A549 (cell line): ENCODE measurements at regions not wholly inside any gene's neighbourhood (a gene's known extent, or its start where the extent isn't known, plus 50 kb on each side); places are given as distances from the start of the nearest gene placed in this dataset.
"Not testable (repeated sequence)": the region's sequence is repeated elsewhere in the genome, so short reads cannot be mapped to it uniquely, and the experiment has no call there.

Experiments used
- ATAC-seq, 2 experiments: fragments of 200-7000 bp in 1 of 2; fragments of >200 bp in 1 of 2; cut with Nextera tagmentation in 1 of 2; cut with Tn5 transposase in 1 of 2; 3 replicates each; pipeline versions ENCODE4 v1.8.0 to v1.9.1; 2018 to 2020; ENCODE audit warnings: mild to moderate bottlenecking in 1 of 2, moderate library complexity in 1 of 2
- CTCF ChIA-PET: fragments of 300-600 bp; sonication (Branson Sonifier 250); formaldehyde crosslinking; extraction: SDS; loops from one replicate; lab custom pipeline; 2021; ENCODE audit warnings: antibody characterized with exemption, inconsistent platforms; lab: Yijun Ruan, JAX
- POLR2A ChIA-PET: fragments of 350-600 bp; formaldehyde crosslinking; extraction: SDS; loops from one replicate; lab custom pipeline; 2021; ENCODE audit warnings: antibody characterized with exemption, inconsistent platforms; lab: Yijun Ruan, JAX
- DNase-seq, 2 experiments: peaks; one replicate each; pipeline versions ENCODE4 v3.0.0 to v3.0.0-alpha.2; 2011 to 2016; ENCODE audit warnings: low read depth in 1 of 2, low spot score in 1 of 2
- FAIRE-seq: peaks from 2 replicates; lab custom pipeline; 2011; peaks lifted over from hg19 to GRCh38; lab: Jason Lieb, UNC
- H3K27ac ChIP-seq, 2 experiments: fragments of >200 bp; sonication (Bioruptor Twin); formaldehyde crosslinking; 3 replicates each; pipeline ENCODE4 v1.5.1; 2016 to 2017
- H3K4me1 ChIP-seq: fragments of >200 bp; sonication (Bioruptor Twin); formaldehyde crosslinking; 3 replicates; pipeline ENCODE4 v1.6.1; 2016
- H3K4me2 ChIP-seq: fragments of >200 bp; sonication (Bioruptor Twin); formaldehyde crosslinking; 3 replicates; pipeline ENCODE4 v1.6.1; 2016
- H3K4me3 ChIP-seq: fragments of >200 bp; sonication (Bioruptor Twin); formaldehyde crosslinking; 3 replicates; pipeline ENCODE4 v1.5.1; 2016
- H3K9me3 ChIP-seq: fragments of >200 bp; sonication (Bioruptor Twin); formaldehyde crosslinking; 3 replicates; pipeline ENCODE4 v1.6.1; 2016
- BHLHE40 ChIP-seq: IDR thresholded peaks from 2 replicates; pipeline ENCODE4 v1.6.1; 2012; ENCODE audit warnings: low read depth, low read length, inconsistent platforms
- CBX8 ChIP-seq: fragments of 200-600 bp; sonication (generic); IDR thresholded peaks from 2 replicates; pipeline ENCODE4 v1.6.1; 2016
- CHD4 ChIP-seq: fragments of 200-600 bp; sonication (generic); IDR thresholded peaks from 2 replicates; pipeline ENCODE4 v1.6.1; 2016; ENCODE audit warnings: antibody characterized with exemption, mild to moderate bottlenecking, borderline replicate concordance
- EP300 ChIP-seq, 2 experiments: fragments of >200 bp; sonication (Bioruptor Twin); formaldehyde crosslinking; IDR thresholded peaks; 2 replicates in 1 of 2; 3 replicates in 1 of 2; pipeline ENCODE4 v1.6.1; 2016 to 2017
- ESRRA ChIP-seq: fragments of 150-350 bp; IDR thresholded peaks from 2 replicates; pipeline ENCODE4 v1.6.1; 2014; ENCODE audit warnings: mild to moderate bottlenecking, low read length, borderline replicate concordance
- FOSB ChIP-seq: fragments of 250-450 bp; sonication (Bioruptor Pico); IDR thresholded peaks from 2 replicates; pipeline ENCODE4 v1.5.0; 2020; ENCODE audit warnings: mild to moderate bottlenecking, moderate library complexity
- FOXS1 ChIP-seq: fragments of 250-450 bp; sonication (Bioruptor Pico); IDR thresholded peaks from 2 replicates; pipeline ENCODE4 v1.5.0; 2020; ENCODE audit warnings: mild to moderate bottlenecking, moderate library complexity
- HDAC2 ChIP-seq: fragments of 200-600 bp; sonication (generic); IDR thresholded peaks from 2 replicates; pipeline ENCODE4 v1.6.1; 2016
- HOXB13 ChIP-seq: fragments of 250-450 bp; sonication (Bioruptor Pico); IDR thresholded peaks from 2 replicates; pipeline ENCODE4 v1.5.0; 2020; ENCODE audit warnings: low read depth, mild to moderate bottlenecking, moderate library complexity
- JUN ChIP-seq, 2 experiments: fragments of >200 bp; sonication (Bioruptor Twin); formaldehyde crosslinking; IDR thresholded peaks; 2 replicates in 1 of 2; 3 replicates in 1 of 2; pipeline ENCODE4 v1.6.1; 2016 to 2017
- KDM5A ChIP-seq: fragments of 200-600 bp; sonication (generic); IDR thresholded peaks from 2 replicates; pipeline ENCODE4 v1.6.1; 2016; ENCODE audit warnings: antibody characterized with exemption, mild to moderate bottlenecking
- POLR2AphosphoS2 ChIP-seq: conservative IDR thresholded peaks from 2 replicates; pipeline ENCODE4 v1.6.1; 2012; ENCODE audit warnings: low read length, improper control_type of control experiment, inconsistent platforms
- RCOR1 ChIP-seq: fragments of 150-350 bp; IDR thresholded peaks from 2 replicates; pipeline ENCODE4 v1.6.1; 2014; ENCODE audit warnings: antibody characterized with exemption, low read length, low read depth
- RFX5 ChIP-seq: fragments of 450-650 bp; IDR thresholded peaks from 2 replicates; pipeline ENCODE4 v1.7.1; 2014; ENCODE audit warnings: antibody characterized with exemption, mild to moderate bottlenecking, moderate library complexity
- SREBF2 ChIP-seq: fragments of 450-650 bp; IDR thresholded peaks from 2 replicates; pipeline ENCODE4 v1.6.1; 2014; ENCODE audit warnings: mild to moderate bottlenecking, moderate library complexity
- TP53 ChIP-seq: fragments of 250-450 bp; sonication (Bioruptor Pico); IDR thresholded peaks from 2 replicates; pipeline ENCODE4 v1.5.0; 2021; ENCODE audit warnings: mild to moderate bottlenecking, moderate library complexity
- WGBS: methylation state at CpG from one replicate; pipeline ENCODE4 v1.1.6; 2017; ENCODE audit errors: missing lambda C conversion rate; 5-methylcytosine and 5-hydroxymethylcytosine counted together
- TF ChIP-seq, protein P1 (sequence below): fragments of 200-600 bp; sonication (generic); IDR thresholded peaks from 2 replicates; pipeline ENCODE4 v1.6.1; 2016; ENCODE audit warnings: antibody characterized with exemption, mild to moderate bottlenecking, moderate library complexity

GRCh38 chr3:75337226-75337900 lies 326.8 kb upstream of the FRG2C start:
- no peak for ATAC-seq
- Histone ChIP-seq H3K4me1 (no peaks in the 10 kb centered on the region), H3K4me2 (no peak overlapping the region), H3K27ac (no peak overlapping the region), H3K9me3 (no peaks in the 10 kb centered on the region), H3K4me3 (no peak overlapping the region)
- ChIA-PET CTCF (interaction anchor here (1.4 kb wide), 1 partner anchor 19 kb away, joined by 3 read pairs; no protein-coding TSS in a partner anchor), POLR2A (no interaction called here)
- DNase-seq: no peak
- no peak for FAIRE-seq
- TF ChIP-seq ESRRA (no peak), BHLHE40 (no peak), POLR2AphosphoS2 (no peak), TP53 (no peak), CBX8 (no peak), EP300 (IDR thresholded peaks at IDR 0.05) (no peak), JUN (IDR thresholded peaks at IDR 0.05) (no peak), KDM5A (no peak), FOXS1 (no peak)
- TF ChIP-seq, all 56 proteins: peak for 0
- 14% methylated on average over 3 of the region's 3 CpGs for whole genome bisulfite sequencing

GRCh38 chr3:75338342-75338741 lies 325.8 kb upstream of the FRG2C start:
- WGBS: 23% methylated on average over 3 of the region's 3 CpGs
- FAIRE-seq: no peak
- ChIA-PET POLR2A (no interaction called here), CTCF (interaction anchor here (1.4 kb wide), 1 partner anchor 20 kb away, joined by 3 read pairs; no protein-coding TSS in a partner anchor)
- H3K9me3 ChIP-seq: no peaks in the 10 kb centered on the region
- TF ChIP-seq RCOR1 (no peak), EP300 (IDR thresholded peaks at IDR 0.05) (no peak)
- no peak for DNase-seq
- H3K4me2 ChIP-seq: no peak overlapping the region
- ATAC-seq: no peak
- H3K4me3 ChIP-seq: no peak overlapping the region
- no peak overlapping the region for H3K27ac ChIP-seq
- no peaks in the 10 kb centered on the region for H3K4me1 ChIP-seq

- DNase-seq (no peak), ATAC-seq (no peak), FAIRE-seq (no peak)
- ChIA-PET CTCF (no interaction called here), POLR2A (no interaction called here)
- no peak for TF ChIP-seq ESRRA
- TF ChIP-seq JUN (IDR thresholded peaks at IDR 0.05): no peak
- no peak for TF ChIP-seq HDAC2
- TF ChIP-seq RFX5: no peak
- no peak for TF ChIP-seq CHD4
- TF ChIP-seq, protein P1, sequence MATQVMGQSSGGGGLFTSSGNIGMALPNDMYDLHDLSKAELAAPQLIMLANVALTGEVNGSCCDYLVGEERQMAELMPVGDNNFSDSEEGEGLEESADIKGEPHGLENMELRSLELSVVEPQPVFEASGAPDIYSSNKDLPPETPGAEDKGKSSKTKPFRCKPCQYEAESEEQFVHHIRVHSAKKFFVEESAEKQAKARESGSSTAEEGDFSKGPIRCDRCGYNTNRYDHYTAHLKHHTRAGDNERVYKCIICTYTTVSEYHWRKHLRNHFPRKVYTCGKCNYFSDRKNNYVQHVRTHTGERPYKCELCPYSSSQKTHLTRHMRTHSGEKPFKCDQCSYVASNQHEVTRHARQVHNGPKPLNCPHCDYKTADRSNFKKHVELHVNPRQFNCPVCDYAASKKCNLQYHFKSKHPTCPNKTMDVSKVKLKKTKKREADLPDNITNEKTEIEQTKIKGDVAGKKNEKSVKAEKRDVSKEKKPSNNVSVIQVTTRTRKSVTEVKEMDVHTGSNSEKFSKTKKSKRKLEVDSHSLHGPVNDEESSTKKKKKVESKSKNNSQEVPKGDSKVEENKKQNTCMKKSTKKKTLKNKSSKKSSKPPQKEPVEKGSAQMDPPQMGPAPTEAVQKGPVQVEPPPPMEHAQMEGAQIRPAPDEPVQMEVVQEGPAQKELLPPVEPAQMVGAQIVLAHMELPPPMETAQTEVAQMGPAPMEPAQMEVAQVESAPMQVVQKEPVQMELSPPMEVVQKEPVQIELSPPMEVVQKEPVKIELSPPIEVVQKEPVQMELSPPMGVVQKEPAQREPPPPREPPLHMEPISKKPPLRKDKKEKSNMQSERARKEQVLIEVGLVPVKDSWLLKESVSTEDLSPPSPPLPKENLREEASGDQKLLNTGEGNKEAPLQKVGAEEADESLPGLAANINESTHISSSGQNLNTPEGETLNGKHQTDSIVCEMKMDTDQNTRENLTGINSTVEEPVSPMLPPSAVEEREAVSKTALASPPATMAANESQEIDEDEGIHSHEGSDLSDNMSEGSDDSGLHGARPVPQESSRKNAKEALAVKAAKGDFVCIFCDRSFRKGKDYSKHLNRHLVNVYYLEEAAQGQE: no peak
- TF ChIP-seq TP53: no peak
- H3K4me3 ChIP-seq: no peak overlapping the region
- no peaks in the 10 kb centered on the region for H3K4me1 ChIP-seq
- 15% methylated on average over 12 of the region's 12 CpGs for WGBS
- no peaks in the 10 kb centered on the region for H3K9me3 ChIP-seq
- no peak overlapping the region for H3K4me2 ChIP-seq
- H3K27ac ChIP-seq: no peak overlapping the region
Measured at GRCh38 chr3:75341324-75342067, 322.6 kb upstream of the FRG2C start.

DNA sequence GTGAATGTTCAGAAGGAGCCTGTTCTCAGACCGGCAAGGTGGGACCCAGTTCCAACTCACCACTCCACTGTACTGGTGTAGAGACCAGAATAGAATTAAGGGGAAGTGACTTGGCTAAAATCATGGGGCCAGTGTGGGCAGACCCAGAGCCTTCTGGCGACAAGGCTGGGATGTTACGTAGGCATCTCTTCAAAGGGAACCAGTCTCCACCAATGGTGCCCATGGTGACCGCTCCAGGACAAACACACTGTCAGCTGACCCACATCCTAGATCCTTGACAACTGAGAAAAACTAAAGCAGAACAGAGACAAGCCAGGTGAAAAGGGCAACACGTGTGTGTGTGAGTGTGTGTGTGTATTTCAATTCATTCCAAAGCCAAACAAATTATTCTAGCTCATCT lies 321.7 kb upstream of the FRG2C start:
- Histone ChIP-seq H3K4me3 (no peak overlapping the region), H3K9me3 (no peaks in the 10 kb centered on the region), H3K4me2 (no peak overlapping the region), H3K4me1 (no peaks in the 10 kb centered on the region), H3K27ac (no peak overlapping the region)
- WGBS: 50% methylated on average over 5 of the region's 5 CpGs
- FAIRE-seq (no peak), ATAC-seq (no peak), DNase-seq (no peak)
- ChIA-PET CTCF (no interaction called here), POLR2A (no interaction called here)
- TF ChIP-seq TP53: no peak
- no peak for TF ChIP-seq FOSB (CRISPR knock-in tag)
- no peak for TF ChIP-seq RCOR1
- no peak for TF ChIP-seq ESRRA
- no peak for TF ChIP-seq SREBF2
- no peak for TF ChIP-seq HDAC2
- no peak for TF ChIP-seq HOXB13 (CRISPR knock-in tag)

DNA sequence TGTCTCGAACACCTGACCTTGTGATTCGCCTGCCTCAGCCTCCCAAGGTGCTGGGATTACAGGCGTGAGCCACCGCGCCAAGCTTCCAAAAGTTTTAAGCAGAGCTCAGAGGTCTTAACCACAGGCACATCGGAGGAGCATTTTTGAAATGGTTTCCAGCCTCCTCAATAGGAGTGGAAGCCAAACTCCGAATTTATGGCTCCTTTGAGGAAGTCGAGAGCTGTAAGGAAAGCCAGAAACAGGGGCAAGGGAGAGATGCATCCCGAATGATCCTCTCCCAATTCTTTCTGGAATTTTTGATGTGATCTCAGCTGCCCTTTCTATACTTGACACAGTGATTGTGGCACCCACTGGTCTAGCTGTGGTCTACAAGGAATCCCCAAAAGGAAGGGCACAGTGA lies 313.6 kb upstream of the FRG2C start:
- ATAC-seq, H3K9me3 ChIP-seq, CTCF ChIA-PET, H3K4me2 ChIP-seq, H3K4me3 ChIP-seq, H3K4me1 ChIP-seq, H3K27ac ChIP-seq, POLR2A ChIA-PET, FAIRE-seq, DNase-seq: not testable (repeated sequence)
- 26% methylated on average over 9 of the region's 9 CpGs for WGBS

DNA sequence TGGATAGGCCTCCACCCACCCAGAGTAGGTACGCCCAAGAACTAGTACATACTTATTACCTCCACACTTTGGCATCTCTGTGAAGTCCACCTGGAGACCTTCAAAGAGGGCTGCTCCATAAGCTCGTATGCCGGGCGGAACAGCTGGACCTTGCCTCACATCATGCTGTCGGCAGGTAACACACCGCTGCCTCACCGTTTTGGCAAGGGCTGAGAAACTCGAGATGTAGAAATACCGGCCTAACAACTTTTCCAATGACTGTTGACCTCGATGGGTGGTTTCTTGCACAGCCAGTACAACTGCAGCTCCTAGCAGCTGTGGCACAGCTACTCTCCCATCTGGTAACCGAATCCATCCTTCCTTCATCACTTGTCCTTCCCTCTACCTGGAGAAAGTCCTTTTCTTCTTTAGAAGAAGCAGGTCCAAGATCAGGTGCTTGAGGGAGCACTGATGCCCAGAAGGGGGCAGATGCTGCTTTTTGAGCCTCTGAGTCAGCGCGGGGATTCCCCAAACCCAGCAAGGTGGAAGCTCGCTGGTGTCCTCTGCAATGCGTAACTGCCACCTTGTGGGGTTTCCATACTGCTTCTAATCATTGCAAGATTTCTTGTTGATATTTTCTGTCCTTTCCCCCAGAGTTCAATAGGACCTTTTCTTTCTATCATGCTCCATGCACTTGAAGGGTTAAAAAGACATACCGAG lies 301.9 kb upstream of the FRG2C start:
- POLR2A ChIA-PET, H3K4me2 ChIP-seq, DNase-seq, CTCF ChIA-PET, H3K27ac ChIP-seq, H3K9me3 ChIP-seq, ATAC-seq, FAIRE-seq, H3K4me1 ChIP-seq, H3K4me3 ChIP-seq: not testable (repeated sequence)
- WGBS: 42% methylated on average over 16 of the region's 16 CpGs
